NCI-H69 (cell line): ENCODE measurements at regions not wholly inside any gene's neighbourhood (a gene's known extent, or its start where the extent isn't known, plus 50 kb on each side); places are given as distances from the start of the nearest gene placed in this dataset.

Source experiments
- DNase-seq: peaks from one replicate; lab custom pipeline; 2025; lab: John Stamatoyannopoulos, UW

DNA sequence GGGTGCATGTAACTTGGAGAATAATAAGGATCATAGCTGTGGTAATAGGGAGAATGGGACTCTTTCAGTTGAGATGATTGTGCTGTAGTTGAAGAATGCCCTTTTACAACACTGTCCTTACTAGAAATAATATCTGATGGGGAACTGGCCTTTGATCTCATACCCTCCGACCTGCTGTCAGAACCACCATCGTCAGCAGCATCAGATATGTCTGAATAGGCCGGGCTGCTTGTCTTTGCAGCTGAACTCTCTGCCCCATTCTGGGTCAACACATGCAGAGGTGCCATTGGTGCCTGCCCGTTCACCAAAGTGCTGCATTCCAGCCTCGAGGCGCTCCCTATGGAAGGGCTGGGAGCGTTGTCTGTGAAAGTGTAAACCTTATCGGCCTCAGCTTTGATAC lies 99.1 kb downstream of the ZNF608 start:
- no peak for DNase-seq

DNA sequence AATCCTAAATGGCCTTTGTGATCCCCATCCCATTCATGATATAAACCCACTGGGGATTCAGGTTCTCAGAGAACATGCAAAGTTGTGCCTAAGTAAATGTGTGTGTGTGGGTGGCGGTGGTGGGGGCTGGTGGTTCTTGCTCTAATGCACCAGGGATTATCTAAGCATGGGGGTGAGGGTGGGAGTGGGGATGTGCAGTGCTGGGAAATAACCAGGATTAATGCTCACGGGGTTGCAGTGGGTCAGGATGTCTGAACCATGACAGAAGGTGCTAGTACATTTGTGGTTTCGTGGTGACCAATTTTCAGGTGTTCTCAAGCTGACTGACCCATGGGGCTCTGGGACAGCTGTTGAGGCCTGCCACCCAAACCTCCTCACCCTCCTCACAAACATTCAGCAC lies 101.0 kb downstream of the ZNF608 start:
- no peak for DNase-seq

DNA sequence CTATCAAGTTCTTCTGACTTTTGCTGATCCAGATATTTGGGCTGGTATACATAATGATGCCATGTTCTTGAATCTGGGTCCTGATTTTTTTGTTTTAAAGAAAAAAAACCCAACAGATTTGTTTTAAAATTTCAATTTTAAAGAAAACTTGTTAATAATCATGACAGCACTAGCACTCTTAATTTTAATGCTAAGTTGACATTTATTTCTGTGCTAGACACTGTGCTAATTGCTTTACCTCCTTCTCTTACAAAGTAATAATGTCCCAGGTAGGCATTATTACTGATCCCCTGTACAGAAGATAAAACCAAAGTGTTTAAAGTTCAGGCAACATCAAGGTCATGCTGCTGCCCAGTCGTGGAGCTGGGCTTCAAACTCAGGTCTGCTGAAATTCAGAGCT lies 101.9 kb downstream of the ZNF608 start:
- DNase-seq: no peak

GRCh38 chr5:124644138-124644537 lies 102.3 kb downstream of the ZNF608 start:
- no peak for DNase-seq

DNA sequence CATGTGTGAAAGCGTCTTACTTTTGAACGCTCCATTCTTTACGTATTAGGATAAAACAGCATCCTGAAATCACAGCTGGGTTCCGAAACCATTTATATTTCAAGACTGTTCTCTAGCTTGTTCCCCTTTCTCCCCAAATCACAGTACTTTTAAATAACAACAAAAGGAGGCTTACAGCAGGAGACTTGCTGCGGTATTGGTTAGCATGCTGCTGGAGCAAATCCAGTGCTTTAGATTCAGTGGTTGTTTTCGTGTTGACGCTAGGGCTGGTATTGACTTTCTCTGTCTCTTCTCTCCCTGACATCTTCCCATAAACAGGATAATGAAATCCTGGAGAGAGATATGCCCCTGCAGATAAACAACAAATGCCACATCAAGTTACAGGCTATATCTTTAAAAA lies 103.1 kb downstream of the ZNF608 start:
- DNase-seq: no peak

DNA sequence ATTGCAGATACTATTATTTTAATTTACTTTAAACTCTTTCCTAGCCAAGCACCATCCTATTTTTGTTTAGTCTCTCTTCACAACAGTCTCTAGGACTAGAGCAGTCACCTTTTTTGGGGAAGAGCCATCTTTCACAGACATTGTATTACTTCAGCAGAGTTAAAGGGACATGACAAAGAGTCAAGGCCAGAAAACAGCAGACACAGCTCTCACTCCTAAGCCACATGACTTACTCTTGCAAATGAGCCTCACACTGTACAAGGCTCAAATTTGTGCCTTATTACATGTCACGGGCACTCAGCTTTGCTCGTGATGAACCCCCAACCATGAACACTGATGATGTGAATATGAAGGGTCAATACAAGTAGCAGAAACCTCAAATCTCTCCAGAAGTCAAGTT lies 104.3 kb downstream of the ZNF608 start:
- no peak for DNase-seq

GRCh38 chr5:124641154-124641792 lies 105.2 kb downstream of the ZNF608 start:
- DNase-seq: peak; percentile 73

GRCh38 chr5:124639095-124639665 lies 107.3 kb downstream of the ZNF608 start:
- DNase-seq: no peak

GRCh38 chr5:124637011-124637410 lies 109.4 kb downstream of the ZNF608 start:
- DNase-seq: no peak

DNA sequence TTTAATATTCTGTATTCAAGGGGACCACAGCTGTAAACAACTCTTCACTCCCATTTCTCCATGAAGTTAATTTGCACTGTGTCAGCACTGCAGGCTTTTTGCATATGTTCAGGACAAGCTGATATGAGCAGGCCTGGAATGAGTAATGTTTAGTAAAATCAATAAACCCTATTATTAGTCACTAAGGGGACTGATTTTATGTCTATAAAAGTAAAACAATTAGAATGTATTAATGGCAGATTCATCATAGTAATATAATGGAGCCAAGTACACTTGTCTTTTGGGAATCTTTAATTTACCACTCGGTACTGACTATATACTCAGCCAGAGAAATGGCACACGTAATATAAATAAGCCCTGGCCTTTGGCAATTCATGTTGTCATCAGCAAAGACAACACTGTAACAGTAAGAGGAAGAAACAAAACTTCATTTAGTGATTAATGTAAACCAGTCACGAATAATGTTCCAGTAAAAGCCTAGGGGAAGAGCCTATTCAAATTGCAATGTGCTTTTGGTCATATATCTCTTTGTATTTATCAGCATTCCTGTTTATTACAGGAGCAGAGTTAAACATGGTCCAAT lies 111.6 kb downstream of the ZNF608 start:
- peak; percentile 77 for DNase-seq

- DNase-seq: peak; percentile 90
Measured at GRCh38 chr5:124634228-124634739, 112.2 kb downstream of the ZNF608 start.

DNA sequence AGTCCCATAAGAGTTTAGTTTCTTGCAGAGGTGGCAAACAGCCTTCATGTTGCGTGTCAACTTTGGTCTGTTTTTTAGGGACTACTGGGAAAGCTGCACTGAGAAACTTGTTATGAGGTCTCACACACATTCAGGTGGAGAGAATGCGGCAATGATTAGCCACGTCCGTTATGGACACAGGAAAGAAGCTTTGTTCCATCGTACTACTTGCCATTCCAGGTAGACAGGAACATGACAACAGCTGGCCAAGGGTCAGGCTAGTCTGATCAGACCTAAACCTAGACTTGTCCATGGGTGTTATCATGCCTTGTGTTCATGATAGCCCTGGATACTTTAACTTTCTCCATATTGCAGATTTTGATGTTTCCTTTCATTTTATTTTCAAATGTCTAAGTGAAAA lies 113.2 kb downstream of the ZNF608 start:
- no peak for DNase-seq

GRCh38 chr5:124631874-124632550 lies 114.4 kb downstream of the ZNF608 start:
- DNase-seq: peak; percentile 71

- DNase-seq: no peak
Measured at GRCh38 chr5:124630767-124631704, 115.4 kb downstream of the ZNF608 start.

DNA sequence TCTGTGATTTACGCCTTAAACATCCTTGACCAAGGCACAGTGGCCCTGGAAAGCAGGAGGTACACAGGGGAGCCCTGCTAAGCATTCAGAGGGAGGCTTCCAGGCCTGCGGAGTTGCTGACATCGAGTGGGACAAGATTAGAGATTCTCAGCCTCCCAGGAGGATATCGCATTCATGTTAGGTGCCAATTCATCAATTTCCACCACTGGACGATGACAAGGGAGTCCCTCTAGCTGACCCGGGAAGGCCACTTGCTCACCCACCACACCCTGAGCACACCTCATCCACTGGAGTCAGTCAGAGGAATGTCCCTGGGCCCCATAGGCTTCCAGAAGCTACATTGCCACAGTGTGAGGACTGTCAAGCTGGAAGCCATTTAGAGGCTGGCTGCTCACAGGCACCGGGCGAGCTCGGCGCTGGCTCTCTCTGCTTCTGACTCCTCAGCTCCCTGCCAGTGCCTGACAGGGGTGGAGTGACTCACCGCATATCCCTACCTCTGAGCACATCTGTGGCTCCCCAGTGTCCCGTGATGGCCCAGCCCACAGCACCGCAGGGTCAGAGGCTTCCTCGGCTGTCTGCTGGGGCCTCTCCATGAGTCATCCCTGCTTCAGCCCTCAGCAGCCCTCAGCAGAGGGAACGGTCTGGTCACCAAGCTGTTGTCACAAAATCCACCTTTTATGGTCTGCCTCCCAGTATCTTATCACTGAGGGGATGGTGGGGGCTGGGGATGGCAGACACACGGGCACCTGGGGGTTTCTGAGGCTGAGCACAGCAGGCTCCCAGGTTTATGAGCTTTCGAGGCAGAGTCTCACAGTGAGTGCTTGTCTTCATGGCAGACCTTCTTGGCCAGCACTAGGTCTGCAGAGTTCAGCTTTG lies 117.5 kb downstream of the ZNF608 start:
- DNase-seq: peak; percentile 73

GRCh38 chr5:124627815-124628595 lies 118.4 kb downstream of the ZNF608 start:
- no peak for DNase-seq

GRCh38 chr5:124626053-124626452 lies 120.4 kb downstream of the ZNF608 start:
- no peak for DNase-seq

DNA sequence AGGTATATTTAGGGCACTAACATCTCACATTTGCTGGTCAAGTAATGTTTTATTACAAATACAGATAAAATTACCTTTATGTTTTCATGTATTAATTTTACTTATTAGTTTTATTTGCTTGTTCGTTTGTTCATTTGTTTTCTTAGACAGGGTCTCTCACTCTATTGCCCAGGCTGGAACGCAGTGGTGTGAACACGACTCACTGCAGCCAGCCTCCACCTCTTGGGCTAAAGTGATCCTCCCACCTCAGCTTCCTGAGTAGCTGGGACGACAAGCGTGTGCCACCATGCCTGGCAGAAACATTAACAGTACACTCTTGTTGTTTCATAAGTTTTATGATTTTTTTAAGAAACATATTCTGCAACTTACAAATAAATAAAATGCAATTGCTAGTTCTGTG lies 123.2 kb downstream of the ZNF608 start:
- no peak for DNase-seq

DNA sequence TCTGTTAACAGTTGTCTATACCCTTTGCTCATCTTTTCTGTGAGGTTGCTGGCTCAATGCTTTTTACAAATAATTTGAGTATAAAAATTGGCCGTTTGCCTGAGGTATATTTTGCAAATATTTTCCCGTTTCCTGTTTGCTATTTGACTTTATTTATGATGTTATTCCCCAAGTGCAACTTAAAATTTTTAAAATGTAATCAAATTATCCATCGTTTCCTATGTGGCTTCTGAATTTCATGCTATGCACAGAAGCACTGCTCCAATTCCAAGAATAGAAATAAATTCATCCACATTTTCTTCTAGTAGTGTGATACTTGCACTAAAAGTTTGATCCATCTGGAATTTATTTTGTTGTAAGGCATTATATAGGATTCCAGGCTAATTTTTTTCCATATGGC lies 123.6 kb downstream of the ZNF608 start:
- DNase-seq: no peak

DNA sequence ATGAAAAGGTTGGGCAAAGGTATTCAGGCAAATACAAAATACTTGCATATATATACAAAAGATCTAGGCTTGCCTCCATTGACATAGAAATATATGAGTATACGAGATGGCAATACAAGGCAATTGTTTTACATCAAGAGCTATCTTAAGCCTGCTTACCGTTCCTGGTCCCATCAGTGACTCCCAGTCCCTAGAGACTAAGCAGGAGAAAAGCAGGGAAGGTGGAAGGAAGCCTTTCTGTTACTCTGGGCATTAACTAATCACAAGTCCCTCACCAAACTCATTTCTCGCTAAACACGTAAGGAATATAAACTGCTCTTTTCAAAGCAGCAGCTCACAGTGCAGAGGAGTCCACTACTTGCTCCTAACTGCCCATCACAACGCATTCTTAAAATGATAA lies 125.2 kb downstream of the ZNF608 start:
- DNase-seq: no peak
